ENCODE measurements at regions not wholly inside any gene's neighbourhood (a gene's known extent, or its start where the extent isn't known, plus 50 kb on each side); places are given as distances from the start of the nearest gene placed in this dataset.

DNA sequence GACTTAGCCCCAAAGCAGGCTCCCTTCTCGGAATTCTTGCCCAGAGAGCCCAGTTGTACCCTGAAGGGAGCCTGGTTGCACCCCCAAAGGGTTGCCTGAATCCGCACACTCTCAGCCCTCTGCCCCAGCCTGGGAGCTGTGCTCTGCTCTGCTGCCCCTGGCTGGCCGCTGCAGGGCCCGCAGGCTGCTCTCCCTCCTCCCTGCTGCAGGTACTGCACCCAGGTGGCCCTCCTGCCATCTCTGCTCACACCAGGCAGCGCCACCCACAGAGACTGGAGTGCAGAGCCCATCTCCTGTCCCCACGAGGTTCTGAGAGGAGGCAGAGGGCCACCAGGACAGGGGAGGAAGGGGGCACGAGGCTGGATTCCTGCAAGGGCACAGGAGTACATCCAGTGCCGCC is 134.2 kb upstream of the NSMCE3 start:
- TF ChIP-seq RAD21 (IDR thresholded peaks at IDR 0.05): no peak
- TF ChIP-seq, protein P1, sequence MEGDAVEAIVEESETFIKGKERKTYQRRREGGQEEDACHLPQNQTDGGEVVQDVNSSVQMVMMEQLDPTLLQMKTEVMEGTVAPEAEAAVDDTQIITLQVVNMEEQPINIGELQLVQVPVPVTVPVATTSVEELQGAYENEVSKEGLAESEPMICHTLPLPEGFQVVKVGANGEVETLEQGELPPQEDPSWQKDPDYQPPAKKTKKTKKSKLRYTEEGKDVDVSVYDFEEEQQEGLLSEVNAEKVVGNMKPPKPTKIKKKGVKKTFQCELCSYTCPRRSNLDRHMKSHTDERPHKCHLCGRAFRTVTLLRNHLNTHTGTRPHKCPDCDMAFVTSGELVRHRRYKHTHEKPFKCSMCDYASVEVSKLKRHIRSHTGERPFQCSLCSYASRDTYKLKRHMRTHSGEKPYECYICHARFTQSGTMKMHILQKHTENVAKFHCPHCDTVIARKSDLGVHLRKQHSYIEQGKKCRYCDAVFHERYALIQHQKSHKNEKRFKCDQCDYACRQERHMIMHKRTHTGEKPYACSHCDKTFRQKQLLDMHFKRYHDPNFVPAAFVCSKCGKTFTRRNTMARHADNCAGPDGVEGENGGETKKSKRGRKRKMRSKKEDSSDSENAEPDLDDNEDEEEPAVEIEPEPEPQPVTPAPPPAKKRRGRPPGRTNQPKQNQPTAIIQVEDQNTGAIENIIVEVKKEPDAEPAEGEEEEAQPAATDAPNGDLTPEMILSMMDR (IDR thresholded peaks at IDR 0.05; ENCODE audit: low read depth, low read length, missing input control): no peak
- no peak for TF ChIP-seq TAF1 (conservative IDR thresholded peaks at IDR 0.05)
- no peak for TF ChIP-seq HNF4A (conservative IDR thresholded peaks at IDR 0.05)
- TF ChIP-seq, protein P2, sequence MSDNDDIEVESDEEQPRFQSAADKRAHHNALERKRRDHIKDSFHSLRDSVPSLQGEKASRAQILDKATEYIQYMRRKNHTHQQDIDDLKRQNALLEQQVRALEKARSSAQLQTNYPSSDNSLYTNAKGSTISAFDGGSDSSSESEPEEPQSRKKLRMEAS (IDR thresholded peaks at IDR 0.05): no peak
- TF ChIP-seq, protein P3, sequence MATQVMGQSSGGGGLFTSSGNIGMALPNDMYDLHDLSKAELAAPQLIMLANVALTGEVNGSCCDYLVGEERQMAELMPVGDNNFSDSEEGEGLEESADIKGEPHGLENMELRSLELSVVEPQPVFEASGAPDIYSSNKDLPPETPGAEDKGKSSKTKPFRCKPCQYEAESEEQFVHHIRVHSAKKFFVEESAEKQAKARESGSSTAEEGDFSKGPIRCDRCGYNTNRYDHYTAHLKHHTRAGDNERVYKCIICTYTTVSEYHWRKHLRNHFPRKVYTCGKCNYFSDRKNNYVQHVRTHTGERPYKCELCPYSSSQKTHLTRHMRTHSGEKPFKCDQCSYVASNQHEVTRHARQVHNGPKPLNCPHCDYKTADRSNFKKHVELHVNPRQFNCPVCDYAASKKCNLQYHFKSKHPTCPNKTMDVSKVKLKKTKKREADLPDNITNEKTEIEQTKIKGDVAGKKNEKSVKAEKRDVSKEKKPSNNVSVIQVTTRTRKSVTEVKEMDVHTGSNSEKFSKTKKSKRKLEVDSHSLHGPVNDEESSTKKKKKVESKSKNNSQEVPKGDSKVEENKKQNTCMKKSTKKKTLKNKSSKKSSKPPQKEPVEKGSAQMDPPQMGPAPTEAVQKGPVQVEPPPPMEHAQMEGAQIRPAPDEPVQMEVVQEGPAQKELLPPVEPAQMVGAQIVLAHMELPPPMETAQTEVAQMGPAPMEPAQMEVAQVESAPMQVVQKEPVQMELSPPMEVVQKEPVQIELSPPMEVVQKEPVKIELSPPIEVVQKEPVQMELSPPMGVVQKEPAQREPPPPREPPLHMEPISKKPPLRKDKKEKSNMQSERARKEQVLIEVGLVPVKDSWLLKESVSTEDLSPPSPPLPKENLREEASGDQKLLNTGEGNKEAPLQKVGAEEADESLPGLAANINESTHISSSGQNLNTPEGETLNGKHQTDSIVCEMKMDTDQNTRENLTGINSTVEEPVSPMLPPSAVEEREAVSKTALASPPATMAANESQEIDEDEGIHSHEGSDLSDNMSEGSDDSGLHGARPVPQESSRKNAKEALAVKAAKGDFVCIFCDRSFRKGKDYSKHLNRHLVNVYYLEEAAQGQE (IDR thresholded peaks at IDR 0.05): no peak
- TF ChIP-seq FOXA2 (IDR thresholded peaks at IDR 0.05): no peak
- TF ChIP-seq, protein P4, sequence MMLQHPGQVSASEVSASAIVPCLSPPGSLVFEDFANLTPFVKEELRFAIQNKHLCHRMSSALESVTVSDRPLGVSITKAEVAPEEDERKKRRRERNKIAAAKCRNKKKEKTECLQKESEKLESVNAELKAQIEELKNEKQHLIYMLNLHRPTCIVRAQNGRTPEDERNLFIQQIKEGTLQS (IDR thresholded peaks at IDR 0.05): no peak
- TF ChIP-seq EGR1 (IDR thresholded peaks at IDR 0.05; ENCODE audit: low read depth in 2 of 2): no peak

Measured in liver (tissue), 3 donors.